ENCODE measurements at regions not wholly inside any gene's neighbourhood (a gene's known extent, or its start where the extent isn't known, plus 50 kb on each side); places are given as distances from the start of the nearest gene placed in this dataset.
A peak's percentile ranks its signal among the peaks of the same experiment; 100 is the strongest.

DNA sequence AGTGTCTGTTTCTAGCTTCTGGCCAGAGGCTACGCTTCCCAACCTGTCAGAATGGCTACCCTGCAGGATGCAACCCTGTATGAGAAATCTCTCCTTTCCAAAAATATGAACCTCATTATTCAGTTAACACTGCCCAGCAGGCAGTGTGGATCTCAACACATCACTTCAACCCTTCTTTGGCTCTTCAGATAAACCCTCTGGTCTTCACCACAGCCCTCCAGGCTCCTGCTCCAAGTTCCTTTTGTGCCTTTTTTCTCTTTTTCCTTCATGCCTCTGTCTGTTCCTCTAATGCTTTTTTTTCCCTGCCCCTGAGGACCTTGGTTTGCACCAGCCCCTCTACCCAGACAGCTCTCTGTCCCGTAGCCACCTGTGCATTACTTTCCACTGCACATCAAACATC is 207.4 kb downstream of the MYLK4 start (continued):
- TF ChIP-seq, protein P1, sequence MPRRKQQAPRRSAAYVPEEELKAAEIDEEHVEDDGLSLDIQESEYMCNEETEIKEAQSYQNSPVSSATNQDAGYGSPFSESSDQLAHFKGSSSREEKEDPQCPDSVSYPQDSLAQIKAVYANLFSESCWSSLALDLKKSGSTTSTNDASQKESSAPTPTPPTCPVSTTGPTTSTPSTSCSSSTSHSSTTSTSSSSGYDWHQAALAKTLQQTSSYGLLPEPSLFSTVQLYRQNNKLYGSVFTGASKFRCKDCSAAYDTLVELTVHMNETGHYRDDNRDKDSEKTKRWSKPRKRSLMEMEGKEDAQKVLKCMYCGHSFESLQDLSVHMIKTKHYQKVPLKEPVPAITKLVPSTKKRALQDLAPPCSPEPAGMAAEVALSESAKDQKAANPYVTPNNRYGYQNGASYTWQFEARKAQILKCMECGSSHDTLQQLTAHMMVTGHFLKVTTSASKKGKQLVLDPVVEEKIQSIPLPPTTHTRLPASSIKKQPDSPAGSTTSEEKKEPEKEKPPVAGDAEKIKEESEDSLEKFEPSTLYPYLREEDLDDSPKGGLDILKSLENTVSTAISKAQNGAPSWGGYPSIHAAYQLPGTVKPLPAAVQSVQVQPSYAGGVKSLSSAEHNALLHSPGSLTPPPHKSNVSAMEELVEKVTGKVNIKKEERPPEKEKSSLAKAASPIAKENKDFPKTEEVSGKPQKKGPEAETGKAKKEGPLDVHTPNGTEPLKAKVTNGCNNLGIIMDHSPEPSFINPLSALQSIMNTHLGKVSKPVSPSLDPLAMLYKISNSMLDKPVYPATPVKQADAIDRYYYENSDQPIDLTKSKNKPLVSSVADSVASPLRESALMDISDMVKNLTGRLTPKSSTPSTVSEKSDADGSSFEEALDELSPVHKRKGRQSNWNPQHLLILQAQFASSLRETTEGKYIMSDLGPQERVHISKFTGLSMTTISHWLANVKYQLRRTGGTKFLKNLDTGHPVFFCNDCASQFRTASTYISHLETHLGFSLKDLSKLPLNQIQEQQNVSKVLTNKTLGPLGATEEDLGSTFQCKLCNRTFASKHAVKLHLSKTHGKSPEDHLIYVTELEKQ (tag by site-specific recombination; IDR thresholded peaks at IDR 0.05; ENCODE audit: borderline replicate concordance) = no peak
- no peak for TF ChIP-seq ZNF548 (tag by site-specific recombination; IDR thresholded peaks at IDR 0.05)
- TF ChIP-seq ZNF174 (tag by site-specific recombination; IDR thresholded peaks at IDR 0.05) = no peak
- TF ChIP-seq ZNF404 (tag by site-specific recombination; IDR thresholded peaks at IDR 0.05) = no peak
- TF ChIP-seq ZNF510 (tag by site-specific recombination; IDR thresholded peaks at IDR 0.05; ENCODE audit: insufficient replicate concordance) = no peak
- no peak for TF ChIP-seq ZBTB17 (tag by site-specific recombination; IDR thresholded peaks at IDR 0.05)
- no peak for TF ChIP-seq ZBTB7A (tag by site-specific recombination; IDR thresholded peaks at IDR 0.05; ENCODE audit: low read depth)
- TF ChIP-seq MZF1 (tag by site-specific recombination; IDR thresholded peaks at IDR 0.05; ENCODE audit: borderline replicate concordance) = no peak

DNA sequence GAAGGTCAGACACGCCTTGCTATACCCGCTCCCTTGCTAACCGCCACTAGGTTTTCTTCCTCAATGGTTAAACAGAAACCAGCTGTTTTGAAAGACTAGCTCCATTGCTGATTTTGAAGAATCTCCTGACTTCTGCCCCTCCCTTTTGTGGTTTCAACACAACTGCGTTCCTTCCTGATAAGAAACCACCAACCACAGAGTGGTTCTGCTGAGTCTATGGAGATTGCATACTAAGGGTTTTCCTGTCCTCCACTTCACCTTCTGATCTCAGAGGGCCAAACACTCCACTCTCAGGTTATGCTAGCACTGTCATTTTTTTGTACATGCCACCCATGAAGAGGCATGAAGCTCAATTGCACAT is 207.9 kb downstream of the MYLK4 start:
- Histone ChIP-seq H3K4me1 (ENCODE audit: control insufficient read depth, insufficient read depth, low read length) (no peaks in the 10 kb centered on the region), H3K36me3 (ENCODE audit: control insufficient read depth in 2 of 2, insufficient read depth in 1 of 2, low read length in 2 of 2) (no peaks in the 10 kb centered on the region), H3K4me3 (ENCODE audit: low read depth, low read length) (no peak overlapping the region), H3K9me3 (ENCODE audit: control insufficient read depth, insufficient read depth, low read depth, low read length) (no peaks in the 10 kb centered on the region), H3K27ac (ENCODE audit: extremely low read depth, low read depth, low read length) (no peak overlapping the region)
- ChIA-PET CTCF (interaction anchor here (0.7 to 1.1 kb wide), 2 partner anchors 10 to 19 kb away, joined by 3 to 4 read pairs; no protein-coding TSS in a partner anchor), POLR2A (interaction anchor here (1.3 kb wide), 1 partner anchor 47 kb away, joined by 4 read pairs; no protein-coding TSS in a partner anchor)
- no peak for TF ChIP-seq MZF1 (tag by site-specific recombination; IDR thresholded peaks at IDR 0.05; ENCODE audit: borderline replicate concordance)
- no peak for TF ChIP-seq ZNF48 (tag by site-specific recombination; IDR thresholded peaks at IDR 0.05)
- TF ChIP-seq YY1 (tag by site-specific recombination; IDR thresholded peaks at IDR 0.05) = no peak
- TF ChIP-seq ZBTB7A (tag by site-specific recombination; IDR thresholded peaks at IDR 0.05; ENCODE audit: low read depth) = no peak
- no peak for TF ChIP-seq ZNF138 (tag by site-specific recombination; IDR thresholded peaks at IDR 0.05; ENCODE audit: borderline replicate concordance)
- TF ChIP-seq, protein P2, sequence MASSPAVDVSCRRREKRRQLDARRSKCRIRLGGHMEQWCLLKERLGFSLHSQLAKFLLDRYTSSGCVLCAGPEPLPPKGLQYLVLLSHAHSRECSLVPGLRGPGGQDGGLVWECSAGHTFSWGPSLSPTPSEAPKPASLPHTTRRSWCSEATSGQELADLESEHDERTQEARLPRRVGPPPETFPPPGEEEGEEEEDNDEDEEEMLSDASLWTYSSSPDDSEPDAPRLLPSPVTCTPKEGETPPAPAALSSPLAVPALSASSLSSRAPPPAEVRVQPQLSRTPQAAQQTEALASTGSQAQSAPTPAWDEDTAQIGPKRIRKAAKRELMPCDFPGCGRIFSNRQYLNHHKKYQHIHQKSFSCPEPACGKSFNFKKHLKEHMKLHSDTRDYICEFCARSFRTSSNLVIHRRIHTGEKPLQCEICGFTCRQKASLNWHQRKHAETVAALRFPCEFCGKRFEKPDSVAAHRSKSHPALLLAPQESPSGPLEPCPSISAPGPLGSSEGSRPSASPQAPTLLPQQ (tag by site-specific recombination; IDR thresholded peaks at IDR 0.05) = no peak
- no peak for TF ChIP-seq ZNF202 (tag by site-specific recombination; IDR thresholded peaks at IDR 0.05; ENCODE audit: borderline replicate concordance)
- TF ChIP-seq, protein P3, sequence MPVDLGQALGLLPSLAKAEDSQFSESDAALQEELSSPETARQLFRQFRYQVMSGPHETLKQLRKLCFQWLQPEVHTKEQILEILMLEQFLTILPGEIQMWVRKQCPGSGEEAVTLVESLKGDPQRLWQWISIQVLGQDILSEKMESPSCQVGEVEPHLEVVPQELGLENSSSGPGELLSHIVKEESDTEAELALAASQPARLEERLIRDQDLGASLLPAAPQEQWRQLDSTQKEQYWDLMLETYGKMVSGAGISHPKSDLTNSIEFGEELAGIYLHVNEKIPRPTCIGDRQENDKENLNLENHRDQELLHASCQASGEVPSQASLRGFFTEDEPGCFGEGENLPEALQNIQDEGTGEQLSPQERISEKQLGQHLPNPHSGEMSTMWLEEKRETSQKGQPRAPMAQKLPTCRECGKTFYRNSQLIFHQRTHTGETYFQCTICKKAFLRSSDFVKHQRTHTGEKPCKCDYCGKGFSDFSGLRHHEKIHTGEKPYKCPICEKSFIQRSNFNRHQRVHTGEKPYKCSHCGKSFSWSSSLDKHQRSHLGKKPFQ (tag by site-specific recombination; IDR thresholded peaks at IDR 0.05) = no peak
- TF ChIP-seq KLF1 (tag by site-specific recombination; IDR thresholded peaks at IDR 0.05) = peak; percentile 24; the same call in 1 of the 2 replicates

DNA sequence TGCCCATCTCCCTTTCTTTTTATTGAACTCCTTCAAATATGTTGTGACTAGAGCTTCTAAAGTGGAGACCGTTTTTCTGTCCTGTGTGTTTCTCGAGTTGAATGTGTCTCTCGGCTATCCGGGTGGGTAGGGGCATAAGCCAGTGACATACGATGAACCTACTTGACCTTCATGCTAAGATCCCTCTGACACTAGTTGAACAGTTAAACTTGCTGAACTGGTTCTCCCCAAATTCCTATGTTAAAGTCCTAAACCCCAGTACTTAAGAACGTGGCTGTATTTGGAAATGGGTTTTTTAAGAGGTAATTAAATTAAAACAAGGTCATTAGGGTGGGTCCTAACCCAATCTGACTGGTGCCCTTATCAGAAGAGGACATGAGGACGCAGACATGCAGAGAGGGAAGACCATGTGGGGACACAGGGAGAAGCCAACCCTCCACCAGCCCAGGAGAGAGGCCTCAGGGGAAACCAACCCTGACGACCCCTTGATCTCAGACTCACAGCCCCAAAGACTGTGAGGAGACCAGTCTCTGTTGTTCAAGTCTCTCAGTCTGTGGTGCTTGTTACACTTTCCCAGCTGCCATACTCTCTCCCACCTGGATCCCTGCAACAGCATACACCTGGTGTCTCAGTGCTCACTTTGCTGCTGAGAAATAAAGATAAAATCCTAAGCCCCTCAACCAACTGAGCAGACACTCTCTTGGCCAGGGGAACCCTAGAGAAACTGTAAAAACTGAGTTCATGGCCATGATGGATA is 208.4 kb downstream of the MYLK4 start:
- H3K27ac ChIP-seq (ENCODE audit: extremely low read depth, low read depth, low read length) = no peak overlapping the region
- CTCF ChIA-PET = interaction anchor here (0.6 to 1.1 kb wide), 3 partner anchors 9 to 924 kb away, joined by 3 to 4 read pairs (median 4); no protein-coding TSS in a partner anchor
- no peak for TF ChIP-seq ZNF132 (tag by site-specific recombination; IDR thresholded peaks at IDR 0.05; ENCODE audit: borderline replicate concordance)
- TF ChIP-seq, protein P4, sequence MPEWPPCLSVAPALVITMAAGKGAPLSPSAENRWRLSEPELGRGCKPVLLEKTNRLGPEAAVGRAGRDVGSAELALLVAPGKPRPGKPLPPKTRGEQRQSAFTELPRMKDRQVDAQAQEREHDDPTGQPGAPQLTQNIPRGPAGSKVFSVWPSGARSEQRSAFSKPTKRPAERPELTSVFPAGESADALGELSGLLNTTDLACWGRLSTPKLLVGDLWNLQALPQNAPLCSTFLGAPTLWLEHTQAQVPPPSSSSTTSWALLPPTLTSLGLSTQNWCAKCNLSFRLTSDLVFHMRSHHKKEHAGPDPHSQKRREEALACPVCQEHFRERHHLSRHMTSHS (tag by site-specific recombination; IDR thresholded peaks at IDR 0.05) = no peak
- TF ChIP-seq, protein P5, sequence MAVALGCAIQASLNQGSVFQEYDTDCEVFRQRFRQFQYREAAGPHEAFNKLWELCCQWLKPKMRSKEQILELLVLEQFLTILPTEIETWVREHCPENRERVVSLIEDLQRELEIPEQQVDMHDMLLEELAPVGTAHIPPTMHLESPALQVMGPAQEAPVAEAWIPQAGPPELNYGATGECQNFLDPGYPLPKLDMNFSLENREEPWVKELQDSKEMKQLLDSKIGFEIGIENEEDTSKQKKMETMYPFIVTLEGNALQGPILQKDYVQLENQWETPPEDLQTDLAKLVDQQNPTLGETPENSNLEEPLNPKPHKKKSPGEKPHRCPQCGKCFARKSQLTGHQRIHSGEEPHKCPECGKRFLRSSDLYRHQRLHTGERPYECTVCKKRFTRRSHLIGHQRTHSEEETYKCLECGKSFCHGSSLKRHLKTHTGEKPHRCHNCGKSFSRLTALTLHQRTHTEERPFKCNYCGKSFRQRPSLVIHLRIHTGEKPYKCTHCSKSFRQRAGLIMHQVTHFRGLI (tag by site-specific recombination; IDR thresholded peaks at IDR 0.05) = no peak
- no peak for TF ChIP-seq ZFP37 (tag by site-specific recombination; IDR thresholded peaks at IDR 0.05)
- TF ChIP-seq ZFP69B (tag by site-specific recombination; IDR thresholded peaks at IDR 0.05) = no peak
- TF ChIP-seq GFI1B (tag by site-specific recombination; IDR thresholded peaks at IDR 0.05) = no peak
- TF ChIP-seq ZNF174 (tag by site-specific recombination; IDR thresholded peaks at IDR 0.05) = no peak
- TF ChIP-seq HOXA7 (CRISPR knock-in tag; IDR thresholded peaks at IDR 0.05; ENCODE audit: borderline replicate concordance) = no peak
- no peak for TF ChIP-seq ZNF416 (tag by site-specific recombination; IDR thresholded peaks at IDR 0.05)

More for the DNA sequence above, 208.4 kb downstream of the MYLK4 start:
- Histone ChIP-seq H3K9me3 (ENCODE audit: control insufficient read depth, insufficient read depth, low read depth, low read length) (no peaks in the 10 kb centered on the region), H3K4me3 (ENCODE audit: low read depth, low read length) (no peak overlapping the region), H3K4me1 (ENCODE audit: control insufficient read depth, insufficient read depth, low read length) (no peaks in the 10 kb centered on the region), H3K36me3 (ENCODE audit: control insufficient read depth in 2 of 2, insufficient read depth in 1 of 2, low read length in 2 of 2) (no peaks in the 10 kb centered on the region)
- POLR2A ChIA-PET = interaction anchor here (1.3 kb wide), 1 partner anchor 47 kb away, joined by 4 read pairs; no protein-coding TSS in a partner anchor
